ENCODE measurements at regions not wholly inside any gene's neighbourhood (a gene's known extent, or its start where the extent isn't known, plus 50 kb on each side); places are given as distances from the start of the nearest gene placed in this dataset.

DNA sequence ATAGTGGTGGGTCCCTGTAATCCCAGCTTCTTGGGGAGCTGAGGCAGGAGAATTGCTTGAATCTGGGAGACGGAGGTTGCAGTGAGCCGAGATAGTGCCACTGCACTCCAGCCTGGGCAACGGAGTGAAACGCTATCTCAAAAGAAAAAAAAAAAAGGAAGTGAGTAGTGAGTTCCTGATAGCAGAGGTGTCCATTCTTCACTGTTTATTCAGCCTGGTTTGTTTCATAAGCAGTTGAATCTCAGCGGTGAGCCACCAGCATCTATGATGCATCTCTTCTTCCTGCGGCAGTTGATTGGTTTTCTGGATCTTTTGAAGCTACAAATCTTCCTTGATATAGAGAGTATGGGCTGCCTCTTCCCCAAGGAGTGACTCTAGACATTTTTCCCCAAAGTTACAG is 316.1 kb upstream of the MTPN start:
- POLR2A ChIA-PET (ENCODE audit: unreplicated experiment): no interaction called here
- H3K9me2 ChIP-seq (ENCODE audit: insufficient read depth): no peaks in the 10 kb centered on the region; the same call in 1 of the 2 replicates
- H3K79me2 ChIP-seq (ENCODE audit: low read depth): no peaks in the 10 kb centered on the region
- no TSS peak for BruUV-seq (replicated peaks)
- no peaks in the 10 kb centered on the region for H3K27me3 ChIP-seq (ENCODE audit: insufficient read depth, low read depth)
- no peaks in the 10 kb centered on the region for H3K36me3 ChIP-seq (ENCODE audit: low read depth)
- intact Hi-C loops (cut with micrococcal nuclease; ENCODE audit: unreplicated experiment): no loop called here
- CTCF ChIA-PET: no interaction called here
- no peak overlapping the region for H3K27ac ChIP-seq
- H3K9me3 ChIP-seq (ENCODE audit: insufficient read depth, low read depth): no peaks in the 10 kb centered on the region
- H3F3A ChIP-seq (ENCODE audit: insufficient read depth, low read depth): no peaks in the 10 kb centered on the region
- H2AFZ ChIP-seq: no peak overlapping the region; the same call in 1 of the 2 replicates
- H3K4me3 ChIP-seq: no peak overlapping the region
- H4K20me1 ChIP-seq (ENCODE audit: insufficient read depth): no peaks in the 10 kb centered on the region
- TF ChIP-seq, protein P1, sequence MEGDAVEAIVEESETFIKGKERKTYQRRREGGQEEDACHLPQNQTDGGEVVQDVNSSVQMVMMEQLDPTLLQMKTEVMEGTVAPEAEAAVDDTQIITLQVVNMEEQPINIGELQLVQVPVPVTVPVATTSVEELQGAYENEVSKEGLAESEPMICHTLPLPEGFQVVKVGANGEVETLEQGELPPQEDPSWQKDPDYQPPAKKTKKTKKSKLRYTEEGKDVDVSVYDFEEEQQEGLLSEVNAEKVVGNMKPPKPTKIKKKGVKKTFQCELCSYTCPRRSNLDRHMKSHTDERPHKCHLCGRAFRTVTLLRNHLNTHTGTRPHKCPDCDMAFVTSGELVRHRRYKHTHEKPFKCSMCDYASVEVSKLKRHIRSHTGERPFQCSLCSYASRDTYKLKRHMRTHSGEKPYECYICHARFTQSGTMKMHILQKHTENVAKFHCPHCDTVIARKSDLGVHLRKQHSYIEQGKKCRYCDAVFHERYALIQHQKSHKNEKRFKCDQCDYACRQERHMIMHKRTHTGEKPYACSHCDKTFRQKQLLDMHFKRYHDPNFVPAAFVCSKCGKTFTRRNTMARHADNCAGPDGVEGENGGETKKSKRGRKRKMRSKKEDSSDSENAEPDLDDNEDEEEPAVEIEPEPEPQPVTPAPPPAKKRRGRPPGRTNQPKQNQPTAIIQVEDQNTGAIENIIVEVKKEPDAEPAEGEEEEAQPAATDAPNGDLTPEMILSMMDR (conservative IDR thresholded peaks at IDR 0.05): no peak
- TF ChIP-seq EZH2 (IDR thresholded peaks at IDR 0.05; ENCODE audit: low read depth): no peak
- H3K4me1 ChIP-seq (replicated peaks; ENCODE audit: insufficient read depth): no peaks in the 10 kb centered on the region
- H3K4me2 ChIP-seq: no peak overlapping the region
- DNase-seq: no peak

DNA sequence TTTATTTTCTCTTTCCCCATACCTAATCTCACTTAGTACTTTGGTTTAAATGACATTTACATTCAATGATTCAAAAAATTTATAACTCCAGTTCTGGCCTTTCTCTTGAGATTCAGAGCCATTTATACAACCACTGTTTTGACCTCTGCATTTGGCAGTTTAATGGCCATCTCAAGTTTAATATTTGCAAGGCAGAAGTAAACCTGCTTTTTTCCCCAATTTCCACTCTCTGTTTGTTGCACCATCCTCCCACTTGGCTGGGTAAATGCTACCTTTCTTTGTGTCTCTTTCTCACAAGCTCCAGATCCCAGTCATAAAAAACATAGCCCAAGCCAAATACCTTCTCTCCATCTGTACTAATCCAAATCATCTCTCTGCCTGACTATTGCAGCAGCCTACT is 315.2 kb upstream of the MTPN start:
- Histone ChIP-seq H3K27me3 (ENCODE audit: insufficient read depth, low read depth) (no peaks in the 10 kb centered on the region), H3K9me3 (ENCODE audit: insufficient read depth, low read depth) (no peaks in the 10 kb centered on the region), H3F3A (ENCODE audit: insufficient read depth, low read depth) (no peaks in the 10 kb centered on the region), H3K4me1 (replicated peaks; ENCODE audit: insufficient read depth) (no peaks in the 10 kb centered on the region), H3K4me2 (no peak overlapping the region), H3K36me3 (ENCODE audit: low read depth) (no peaks in the 10 kb centered on the region), H2AFZ (no peak overlapping the region), H3K9me2 (ENCODE audit: insufficient read depth) (no peaks in the 10 kb centered on the region; the same call in 1 of the 2 replicates), H3K4me3 (no peak overlapping the region), H4K20me1 (ENCODE audit: insufficient read depth) (no peaks in the 10 kb centered on the region), H3K79me2 (ENCODE audit: low read depth) (no peaks in the 10 kb centered on the region), H3K27ac (no peak overlapping the region)
- ChIA-PET POLR2A (ENCODE audit: unreplicated experiment) (no interaction called here), CTCF (no interaction called here)
- intact Hi-C loops (cut with micrococcal nuclease; ENCODE audit: unreplicated experiment): no loop called here
- no TSS peak for BruUV-seq (replicated peaks)
- no peak for DNase-seq
- TF ChIP-seq EZH2 (IDR thresholded peaks at IDR 0.05; ENCODE audit: low read depth): no peak
- TF ChIP-seq, protein P1 (conservative IDR thresholded peaks at IDR 0.05): no peak

GRCh38 chr7:136290351-136290750 is 313.2 kb upstream of the MTPN start:
- Histone ChIP-seq H3K27me3 (ENCODE audit: insufficient read depth, low read depth) (no peaks in the 10 kb centered on the region), H2AFZ (no peak overlapping the region), H3K4me1 (replicated peaks; ENCODE audit: insufficient read depth) (no peaks in the 10 kb centered on the region), H3K4me3 (no peak overlapping the region), H3K9me2 (ENCODE audit: insufficient read depth) (no peaks in the 10 kb centered on the region; the same call in 1 of the 2 replicates), H3F3A (ENCODE audit: insufficient read depth, low read depth) (no peaks in the 10 kb centered on the region), H3K4me2 (no peak overlapping the region), H3K79me2 (ENCODE audit: low read depth) (no peaks in the 10 kb centered on the region), H3K9me3 (ENCODE audit: insufficient read depth, low read depth) (no peaks in the 10 kb centered on the region), H3K27ac (no peak overlapping the region), H3K36me3 (ENCODE audit: low read depth) (no peaks in the 10 kb centered on the region), H4K20me1 (ENCODE audit: insufficient read depth) (no peaks in the 10 kb centered on the region)
- TF ChIP-seq EZH2 (IDR thresholded peaks at IDR 0.05; ENCODE audit: low read depth): no peak
- TF ChIP-seq, protein P1 (conservative IDR thresholded peaks at IDR 0.05): no peak
- intact Hi-C loops (cut with micrococcal nuclease; ENCODE audit: unreplicated experiment): no loop called here
- no TSS peak for BruUV-seq (replicated peaks)
- CTCF ChIA-PET: no interaction called here
- DNase-seq: no peak
- POLR2A ChIA-PET (ENCODE audit: unreplicated experiment): no interaction called here

All from PC-9 (cell line).